LNCAP (cell line): ENCODE measurements at regions not wholly inside any gene's neighbourhood (a gene's known extent, or its start where the extent isn't known, plus 50 kb on each side); places are given as distances from the start of the nearest gene placed in this dataset.

Experiments used
- TF ChIP-seq, protein P1 (sequence below): fragments of 450-650 bp; IDR thresholded peaks from 2 replicates; pipeline ENCODE4 v1.5.1; 2017; ENCODE audit warnings: mild to moderate bottlenecking

DNA sequence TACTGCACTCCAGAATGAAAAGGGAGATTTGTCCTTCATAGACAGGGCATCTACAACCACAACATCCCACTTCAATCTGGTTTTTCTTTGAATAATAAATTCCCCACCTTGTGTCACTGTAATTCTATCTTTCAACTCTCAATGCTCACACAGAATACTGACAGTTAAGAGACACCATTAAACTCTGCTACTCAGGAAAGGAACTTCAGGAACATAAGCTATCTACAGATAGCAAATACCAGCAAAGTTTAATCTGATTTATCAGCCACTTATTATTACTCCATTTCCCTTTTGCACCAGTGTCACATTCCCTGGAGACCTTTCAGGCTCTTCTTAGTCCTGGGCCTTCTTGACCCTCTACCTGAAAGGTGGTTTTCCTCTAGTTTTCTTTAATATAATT is 152.0 kb upstream of the LPP start:
- TF ChIP-seq, protein P1, sequence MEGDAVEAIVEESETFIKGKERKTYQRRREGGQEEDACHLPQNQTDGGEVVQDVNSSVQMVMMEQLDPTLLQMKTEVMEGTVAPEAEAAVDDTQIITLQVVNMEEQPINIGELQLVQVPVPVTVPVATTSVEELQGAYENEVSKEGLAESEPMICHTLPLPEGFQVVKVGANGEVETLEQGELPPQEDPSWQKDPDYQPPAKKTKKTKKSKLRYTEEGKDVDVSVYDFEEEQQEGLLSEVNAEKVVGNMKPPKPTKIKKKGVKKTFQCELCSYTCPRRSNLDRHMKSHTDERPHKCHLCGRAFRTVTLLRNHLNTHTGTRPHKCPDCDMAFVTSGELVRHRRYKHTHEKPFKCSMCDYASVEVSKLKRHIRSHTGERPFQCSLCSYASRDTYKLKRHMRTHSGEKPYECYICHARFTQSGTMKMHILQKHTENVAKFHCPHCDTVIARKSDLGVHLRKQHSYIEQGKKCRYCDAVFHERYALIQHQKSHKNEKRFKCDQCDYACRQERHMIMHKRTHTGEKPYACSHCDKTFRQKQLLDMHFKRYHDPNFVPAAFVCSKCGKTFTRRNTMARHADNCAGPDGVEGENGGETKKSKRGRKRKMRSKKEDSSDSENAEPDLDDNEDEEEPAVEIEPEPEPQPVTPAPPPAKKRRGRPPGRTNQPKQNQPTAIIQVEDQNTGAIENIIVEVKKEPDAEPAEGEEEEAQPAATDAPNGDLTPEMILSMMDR, result no peak

DNA sequence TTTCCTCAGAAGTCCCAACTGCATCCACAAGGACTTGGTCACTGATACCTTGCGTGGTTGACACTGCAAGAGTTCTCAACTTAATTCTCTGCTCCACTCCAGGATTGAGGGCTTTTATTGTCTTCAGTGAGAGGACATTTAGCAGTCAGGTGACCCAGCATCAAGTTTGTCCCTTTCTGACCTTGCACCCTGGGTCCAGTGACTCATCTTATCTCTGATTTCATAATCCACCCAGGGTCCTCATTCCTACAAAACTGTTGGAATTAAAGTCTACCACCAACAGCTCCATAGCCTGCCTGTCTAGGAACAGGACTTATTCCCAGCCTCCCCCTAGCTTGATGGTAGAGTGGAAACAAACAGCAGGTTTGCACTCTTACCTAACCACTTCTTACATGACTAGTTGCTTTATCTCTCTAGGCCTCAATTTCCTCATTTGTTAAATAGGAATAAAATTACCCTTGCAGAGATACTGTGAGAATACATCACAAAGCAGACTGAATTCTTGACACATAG is 151.3 kb upstream of the LPP start:
- TF ChIP-seq, protein P1, result no peak

DNA sequence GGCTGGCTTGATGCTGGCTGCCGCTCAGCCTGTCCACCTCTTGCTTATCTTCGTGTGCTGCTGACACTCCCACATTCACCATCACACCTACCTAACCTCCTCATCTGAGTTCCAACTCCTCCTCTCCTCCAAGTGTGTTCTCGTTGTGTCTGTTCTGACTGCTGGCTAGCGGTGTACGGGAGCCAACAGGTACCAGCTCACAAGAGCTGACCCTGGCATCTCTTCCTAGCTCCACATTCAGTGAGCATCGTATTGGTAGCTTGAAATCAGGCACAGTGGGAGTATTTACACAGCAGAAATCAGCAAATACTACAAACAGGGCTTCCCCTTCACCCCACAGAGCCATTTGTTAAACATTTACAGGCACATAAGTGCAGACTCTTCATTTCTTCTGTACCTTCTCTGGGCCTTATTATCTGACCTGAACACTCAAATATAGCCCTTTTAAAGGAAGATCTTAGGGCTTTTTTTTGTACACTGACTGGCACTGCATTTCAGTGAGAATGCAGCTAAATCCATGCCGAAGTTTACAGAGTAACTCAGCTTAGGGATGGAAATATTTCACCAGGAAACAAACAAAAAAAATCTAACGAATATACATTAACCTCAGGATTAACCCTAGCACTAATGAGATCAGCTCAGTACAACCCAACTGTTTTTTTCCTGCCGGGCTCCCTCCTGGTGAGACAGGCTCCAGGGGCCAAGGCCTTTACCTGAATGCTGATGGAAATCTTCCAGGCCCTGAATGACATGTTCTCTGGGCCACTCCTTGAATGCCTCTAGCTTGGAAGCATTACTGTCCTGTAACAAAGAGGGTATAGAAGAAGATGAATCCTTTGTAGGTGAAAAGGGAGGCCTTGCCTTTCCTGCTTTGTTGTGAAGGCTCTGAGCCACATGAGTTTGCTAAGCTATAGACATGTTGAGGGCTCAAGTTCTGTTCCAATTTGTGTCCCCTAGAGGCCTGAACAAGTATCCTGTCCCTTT is 150.5 kb upstream of the LPP start:
- TF ChIP-seq, protein P1, result no peak

DNA sequence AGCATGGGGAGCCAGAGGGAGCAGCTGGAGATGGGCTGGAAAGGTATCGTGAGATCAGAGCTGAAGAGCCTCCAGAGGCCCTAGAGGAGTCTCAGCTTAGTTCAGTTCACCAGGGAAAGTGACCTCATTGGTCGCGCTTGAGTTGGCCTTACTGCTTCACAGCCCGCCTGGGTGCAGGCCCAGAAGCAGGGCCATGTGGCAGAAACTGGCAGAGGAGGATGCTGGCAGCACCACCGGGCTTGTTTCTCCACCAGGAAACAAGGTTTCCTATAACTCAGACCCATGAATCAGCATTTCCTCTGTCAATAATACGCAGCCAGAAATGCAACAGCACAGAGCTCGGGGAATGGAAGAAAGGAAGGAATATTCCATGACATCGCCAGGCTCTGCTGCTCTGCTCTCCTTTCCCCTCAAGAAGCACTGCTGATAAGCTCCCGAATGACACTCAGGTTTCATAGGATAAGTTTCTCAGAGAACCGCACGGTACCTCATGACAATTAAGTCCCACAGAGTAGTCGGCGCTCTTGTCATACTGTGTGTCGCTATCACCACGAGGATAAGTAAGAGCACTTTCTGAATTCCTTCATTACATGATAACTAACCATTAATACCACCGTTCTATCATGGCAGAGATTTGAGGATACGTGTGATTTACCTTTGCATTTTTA is 147.1 kb upstream of the LPP start:
- TF ChIP-seq, protein P1, result no peak

DNA sequence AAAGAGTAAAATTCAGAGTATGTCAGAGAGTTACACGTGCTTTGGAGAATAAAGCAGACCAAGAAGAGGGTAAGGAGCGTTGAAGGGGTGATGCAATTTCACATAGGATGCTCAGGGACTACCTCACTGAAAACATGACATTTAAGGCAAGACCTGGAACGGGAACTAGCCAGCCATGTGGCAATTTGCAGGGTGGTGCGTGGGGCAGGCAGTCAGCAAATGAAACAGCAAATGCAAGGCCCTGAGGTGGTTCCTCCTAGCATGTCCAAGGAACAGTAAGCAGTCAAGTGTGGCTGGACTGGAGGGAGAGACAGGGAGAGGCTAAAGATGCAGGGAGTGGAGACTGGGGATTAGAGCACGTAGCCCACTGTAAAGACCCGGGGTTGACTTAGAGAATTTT is 146.1 kb upstream of the LPP start:
- TF ChIP-seq, protein P1, result no peak

DNA sequence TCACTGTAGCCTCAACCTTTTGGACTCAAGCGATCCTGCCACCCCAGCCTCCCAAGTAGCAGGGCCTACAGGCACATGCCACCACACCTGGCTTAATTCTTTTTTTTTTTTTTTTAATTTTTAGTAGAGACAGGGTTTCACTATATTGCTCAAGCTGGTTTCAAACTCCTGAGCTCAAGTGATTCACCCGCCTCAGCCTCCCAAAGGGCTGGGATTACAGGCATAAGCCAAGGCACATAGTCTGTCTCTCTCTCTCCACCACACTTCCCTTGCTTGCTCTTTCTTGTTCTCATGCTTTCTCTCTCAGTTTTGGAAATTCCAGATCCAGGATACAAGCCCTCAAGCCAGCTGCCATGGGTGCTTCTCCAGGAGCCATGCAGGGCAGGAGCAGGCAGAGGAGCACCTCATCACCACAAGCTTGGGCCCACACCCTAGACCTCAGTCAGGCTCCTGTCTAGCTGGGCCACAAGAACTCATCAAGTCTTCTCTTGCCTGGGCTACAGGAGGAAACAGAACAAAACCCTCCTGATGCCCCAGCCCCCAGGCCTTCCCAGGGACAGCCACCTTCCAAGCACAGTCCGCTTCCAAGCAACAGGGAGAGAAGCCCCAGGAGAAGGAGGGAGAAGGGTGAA is 145.3 kb upstream of the LPP start:
- TF ChIP-seq, protein P1, result no peak

DNA sequence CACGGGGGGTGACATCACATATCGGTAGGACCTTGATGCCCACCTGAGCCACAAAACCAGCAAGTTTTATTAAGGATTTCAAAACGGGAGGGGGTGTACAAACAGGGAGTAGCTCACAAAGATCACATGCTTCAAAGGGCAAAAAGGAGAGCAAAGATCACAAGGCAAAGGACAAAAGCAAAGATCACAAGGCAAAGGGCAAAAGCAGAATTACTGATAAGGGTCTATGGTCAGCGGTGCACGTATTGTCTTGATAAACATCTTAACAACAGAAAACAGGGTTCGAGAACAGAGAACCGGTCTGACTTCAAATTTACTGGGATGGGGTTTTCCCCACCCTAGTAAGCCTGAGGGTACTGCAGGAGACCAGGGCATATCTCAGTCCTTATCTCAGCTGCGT is 143.5 kb upstream of the LPP start:
- TF ChIP-seq, protein P1, result no peak
